Suprapubic skin (tissue), 4 donors: ENCODE measurements at regions not wholly inside any gene's neighbourhood (a gene's known extent, or its start where the extent isn't known, plus 50 kb on each side); places are given as distances from the start of the nearest gene placed in this dataset.

Experiments used
- DNase-seq, 2 donors: peaks; one replicate each; pipeline ENCODE4 v3.0.0-alpha.2; 2019; ENCODE audit warnings: low spot score in 2 of 2
- H3K27ac ChIP-seq: fragments of 200-600 bp; sonication (generic); one replicate; pipeline ENCODE4 v1.5.1; 2019
- H3K27me3 ChIP-seq: fragments of 200-600 bp; sonication (generic); one replicate; pipeline ENCODE4 v1.5.1; 2019
- H3K36me3 ChIP-seq: fragments of 200-600 bp; sonication (generic); one replicate; pipeline ENCODE4 v1.5.1; 2019
- H3K4me1 ChIP-seq: fragments of 200-600 bp; sonication (generic); one replicate; pipeline ENCODE4 v1.5.1; 2019
- H3K4me3 ChIP-seq: fragments of 200-600 bp; sonication (generic); one replicate; pipeline ENCODE4 v1.5.1; 2019; ENCODE audit warnings: mild to moderate bottlenecking
- H3K9me3 ChIP-seq: fragments of 200-600 bp; sonication (generic); one replicate; pipeline ENCODE4 v1.5.1; 2019
- CTCF ChIP-seq, 2 donors: fragments of 200-600 bp in 1 of 2; fragments of 450-650 bp in 1 of 2; sonication (generic) in 1 of 2; IDR thresholded peaks; one replicate each; pipeline ENCODE4 v1.5.1; 2016 to 2019; ENCODE audit warnings: antibody characterized with exemption in 2 of 2, mild to moderate bottlenecking in 1 of 2, moderate library complexity in 1 of 2
- EP300 ChIP-seq: sonication (generic); formaldehyde crosslinking; IDR thresholded peaks from one replicate; pipeline ENCODE4 v1.6.1; 2017; ENCODE audit warnings: antibody characterized with exemption
- POLR2A ChIP-seq, 2 donors: fragments of 450-650 bp; IDR thresholded peaks; one replicate each; pipeline ENCODE4 v1.6.1; 2017; ENCODE audit warnings: antibody characterized with exemption in 2 of 2, mild to moderate bottlenecking in 2 of 2, moderate library complexity in 2 of 2
- POLR2AphosphoS5 ChIP-seq, 3 donors: sonication (generic); formaldehyde crosslinking; IDR thresholded peaks; one replicate each; pipeline ENCODE4 v1.6.1; 2017; ENCODE audit warnings: antibody characterized with exemption in 3 of 3
- WGBS: methylation state at CpG from one replicate; pipeline ENCODE4 v1.1.5; 2018; 5-methylcytosine and 5-hydroxymethylcytosine counted together

- no peak for TF ChIP-seq EP300
- TF ChIP-seq POLR2A (IDR thresholded peaks at IDR 0.05), result no peak
- Histone ChIP-seq H3K9me3 (no peaks in the 10 kb centered on the region), H3K36me3 (no peaks in the 10 kb centered on the region), H3K4me1 (no peaks in the 10 kb centered on the region), H3K4me3 (no peak overlapping the region), H3K27me3 (no peaks in the 10 kb centered on the region), H3K27ac (no peak overlapping the region)
- DNase-seq, result no peak
- 91% methylated on average over 4 of the region's 4 CpGs for WGBS
Observed at GRCh38 chr3:88816445-88816844, 291.0 kb upstream of the EPHA3 start.

GRCh38 chr3:88824666-88825564 is 282.5 kb upstream of the EPHA3 start:
- Histone ChIP-seq H3K9me3 (no peaks in the 10 kb centered on the region), H3K4me1 (no peaks in the 10 kb centered on the region), H3K36me3 (no peaks in the 10 kb centered on the region), H3K27ac (no peak overlapping the region), H3K4me3 (no peak overlapping the region), H3K27me3 (no peaks in the 10 kb centered on the region)
- no peak for DNase-seq
- TF ChIP-seq CTCF (IDR thresholded peaks at IDR 0.05) (no peak), POLR2AphosphoS5 (IDR thresholded peaks at IDR 0.05) (no peak), POLR2A (IDR thresholded peaks at IDR 0.05) (no peak), EP300 (no peak)
- 79% methylated on average over 5 of the region's 5 CpGs for WGBS

- Histone ChIP-seq H3K36me3 (no peaks in the 10 kb centered on the region), H3K27ac (no peak overlapping the region), H3K4me1 (no peaks in the 10 kb centered on the region), H3K27me3 (no peaks in the 10 kb centered on the region), H3K4me3 (no peak overlapping the region), H3K9me3 (no peaks in the 10 kb centered on the region)
- TF ChIP-seq POLR2AphosphoS5 (IDR thresholded peaks at IDR 0.05) (no peak), POLR2A (IDR thresholded peaks at IDR 0.05) (no peak), CTCF (IDR thresholded peaks at IDR 0.05) (no peak), EP300 (no peak)
- 47% methylated on average over 2 of the region's 2 CpGs for WGBS
- DNase-seq, result no peak
Observed at GRCh38 chr3:88828466-88828865, 279.0 kb upstream of the EPHA3 start.

GRCh38 chr3:88852606-88853005 is 254.8 kb upstream of the EPHA3 start:
- no peaks in the 10 kb centered on the region for H3K36me3 ChIP-seq
- DNase-seq, result no peak
- H3K9me3 ChIP-seq, result no peaks in the 10 kb centered on the region
- H3K27ac ChIP-seq, result no peak overlapping the region
- no peaks in the 10 kb centered on the region for H3K27me3 ChIP-seq
- no peaks in the 10 kb centered on the region for H3K4me1 ChIP-seq
- H3K4me3 ChIP-seq, result no peak overlapping the region
- 74% methylated on average over 2 of the region's 2 CpGs for WGBS
- no peak for TF ChIP-seq POLR2A (IDR thresholded peaks at IDR 0.05)
- no peak for TF ChIP-seq EP300
- no peak for TF ChIP-seq CTCF (IDR thresholded peaks at IDR 0.05)
- TF ChIP-seq POLR2AphosphoS5 (IDR thresholded peaks at IDR 0.05), result no peak

- no peaks in the 10 kb centered on the region for H3K27me3 ChIP-seq
- no peak for DNase-seq
- H3K27ac ChIP-seq, result no peak overlapping the region
- no peaks in the 10 kb centered on the region for H3K4me1 ChIP-seq
- no peak overlapping the region for H3K4me3 ChIP-seq
- H3K9me3 ChIP-seq, result no peaks in the 10 kb centered on the region
- 65% methylated on average over 3 of the region's 3 CpGs for WGBS
- no peak for TF ChIP-seq POLR2A (IDR thresholded peaks at IDR 0.05)
- no peak for TF ChIP-seq POLR2AphosphoS5 (IDR thresholded peaks at IDR 0.05)
- no peak for TF ChIP-seq EP300
- TF ChIP-seq CTCF (IDR thresholded peaks at IDR 0.05), result no peak
- no peaks in the 10 kb centered on the region for H3K36me3 ChIP-seq
Observed at GRCh38 chr3:88863196-88863595, 244.2 kb upstream of the EPHA3 start.
